ENCODE measurements at regions not wholly inside any gene's neighbourhood (a gene's known extent, or its start where the extent isn't known, plus 50 kb on each side); places are given as distances from the start of the nearest gene placed in this dataset.

GRCh38 chr13:85742355-85742754 is 56.9 kb downstream of the SLITRK6 start:
- DNase-seq (ENCODE audit: low spot score), result no peak

GRCh38 chr13:85741017-85741416 is 58.2 kb downstream of the SLITRK6 start:
- no peak for DNase-seq (ENCODE audit: low spot score)

DNA sequence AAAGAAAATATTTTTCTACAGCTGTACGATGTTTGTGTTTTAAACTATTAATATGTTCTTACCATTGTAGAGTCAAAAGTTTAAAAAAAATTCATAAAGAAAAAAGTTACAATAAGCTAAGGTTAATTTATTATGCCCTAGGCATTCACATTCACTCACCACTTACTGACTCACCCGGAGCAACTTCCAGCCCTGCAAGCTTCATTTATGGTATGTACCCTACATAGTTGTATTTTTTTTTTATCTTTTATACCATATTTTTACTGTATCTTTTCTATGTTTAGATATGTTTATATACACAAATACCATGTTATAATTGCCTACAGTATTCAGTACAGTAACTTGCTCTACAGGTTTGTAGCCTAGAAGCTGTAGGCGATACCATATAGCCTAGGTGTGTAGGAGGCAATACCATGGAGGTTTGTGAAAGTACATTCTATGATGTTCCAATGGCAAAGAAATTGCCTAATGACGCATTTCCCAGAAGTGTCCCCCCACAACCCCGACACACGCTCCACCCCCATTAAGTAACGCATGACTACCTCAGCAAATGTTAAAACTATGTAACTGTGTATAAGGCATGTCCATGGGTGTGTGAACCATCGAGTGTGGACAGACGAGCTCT is 60.4 kb downstream of the SLITRK6 start:
- DNase-seq (ENCODE audit: low spot score), result no peak

- DNase-seq (ENCODE audit: low spot score), result no peak
These were observed 61.3 kb downstream of the SLITRK6 start for GRCh38 chr13:85737952-85738351.

DNA sequence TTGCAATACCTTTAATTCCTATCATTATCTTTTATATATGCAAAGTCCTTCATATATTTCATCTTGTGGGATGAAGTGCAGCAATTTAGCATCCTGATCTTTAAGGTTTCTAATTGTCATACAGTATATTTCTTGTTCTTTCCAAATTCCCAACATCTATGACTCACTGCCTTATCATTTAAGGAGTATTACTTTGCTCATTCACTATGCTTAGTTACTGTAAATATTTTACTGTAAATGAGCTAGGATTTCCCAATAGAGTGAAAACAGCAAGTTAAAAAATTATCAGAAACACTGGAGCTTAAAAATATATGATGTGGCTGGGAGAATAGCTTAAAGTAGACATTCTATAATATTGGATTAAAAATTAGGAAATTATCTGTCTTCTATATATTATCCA is 69.9 kb downstream of the SLITRK6 start:
- no peak for DNase-seq (ENCODE audit: low spot score)

DNA sequence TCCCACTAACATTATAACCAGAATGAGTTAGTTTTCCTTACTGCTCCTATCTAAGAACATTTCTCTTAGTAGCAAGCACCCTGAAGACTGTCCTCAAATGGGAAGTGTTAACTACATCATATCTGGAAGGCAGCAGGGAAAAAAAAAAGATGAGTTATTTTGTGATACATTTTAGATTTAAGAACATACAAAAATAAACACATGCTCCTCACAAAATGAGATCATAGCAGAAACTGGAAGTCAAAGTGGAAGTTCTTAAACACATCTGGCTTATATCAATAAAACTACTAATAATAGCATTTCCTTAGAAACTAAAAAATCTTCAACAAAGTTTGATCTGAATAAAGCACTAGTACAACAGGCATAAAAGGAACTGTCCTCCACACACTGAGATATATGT is 70.4 kb downstream of the SLITRK6 start:
- no peak for DNase-seq (ENCODE audit: low spot score)

- no peak for DNase-seq (ENCODE audit: low spot score)
These were observed 73.8 kb downstream of the SLITRK6 start for GRCh38 chr13:85725433-85725832.

DNA sequence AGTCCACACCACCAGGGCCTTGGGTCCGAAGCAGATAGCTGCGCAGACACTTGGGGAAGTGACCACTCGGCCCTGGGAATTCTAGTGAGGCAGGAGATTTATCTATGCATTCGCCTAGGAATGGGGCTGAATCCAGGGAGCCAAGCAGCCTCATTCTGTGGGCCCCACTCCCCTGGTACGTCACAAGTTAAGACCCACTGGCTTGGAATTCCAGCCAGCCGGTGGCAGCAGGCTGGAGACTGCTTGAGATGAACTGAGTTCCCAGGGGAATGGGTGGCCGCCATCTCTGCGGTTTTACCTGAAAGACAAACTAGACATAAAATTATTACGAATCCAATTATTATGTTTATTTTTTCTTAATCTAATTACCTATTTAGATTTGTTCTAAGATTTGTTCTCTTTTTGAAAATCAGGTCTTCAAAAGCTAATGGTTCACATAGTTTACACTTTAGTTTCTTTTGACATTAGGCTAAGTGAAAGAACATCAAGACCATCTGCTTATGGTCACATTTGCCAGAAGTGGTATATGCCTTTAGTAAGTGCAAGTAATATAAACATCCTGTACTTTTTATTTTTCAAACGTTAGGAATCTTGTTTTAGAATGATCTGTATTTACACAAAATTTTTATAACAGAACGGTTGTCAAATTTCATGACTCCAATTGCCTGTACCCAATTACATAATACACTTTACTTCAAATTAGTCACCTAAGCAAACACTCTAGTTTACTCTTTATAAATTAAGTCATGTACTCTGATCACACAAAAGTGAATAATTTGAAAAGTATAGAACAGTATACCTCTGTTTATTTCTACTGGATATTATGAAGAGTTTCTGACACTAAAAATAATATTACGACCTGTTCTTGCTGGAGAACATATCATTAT is 74.4 kb downstream of the SLITRK6 start:
- no peak for DNase-seq (ENCODE audit: low spot score)

GRCh38 chr13:85719749-85720148 is 79.5 kb downstream of the SLITRK6 start:
- no peak for DNase-seq (ENCODE audit: low spot score)

DNA sequence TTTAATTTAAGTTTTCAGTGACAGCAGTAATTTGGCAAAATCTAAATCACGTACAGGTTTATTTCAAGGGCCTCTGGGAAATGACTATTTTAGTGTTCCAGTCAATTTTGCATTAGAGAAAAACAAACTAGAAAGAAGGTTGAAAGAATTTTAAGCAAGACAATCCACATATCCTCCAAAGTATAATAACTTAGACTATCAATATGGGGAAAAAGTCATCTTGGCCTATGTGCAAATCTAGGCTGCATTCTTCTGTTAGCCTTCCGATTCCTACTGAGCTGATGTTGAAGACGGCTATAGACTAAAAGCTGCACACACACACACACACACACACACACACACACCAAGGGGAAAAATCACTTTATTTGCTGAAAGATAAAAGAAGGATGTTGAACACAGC is 81.3 kb downstream of the SLITRK6 start:
- DNase-seq (ENCODE audit: low spot score), result no peak

GRCh38 chr13:85710545-85710944 is 88.7 kb downstream of the SLITRK6 start:
- no peak for DNase-seq (ENCODE audit: low spot score)

- no peak for DNase-seq (ENCODE audit: low spot score)
These were observed 89.5 kb downstream of the SLITRK6 start for GRCh38 chr13:85709721-85710120.

GRCh38 chr13:85709072-85709471 is 90.1 kb downstream of the SLITRK6 start:
- DNase-seq (ENCODE audit: low spot score), result peak; percentile 16

- DNase-seq (ENCODE audit: low spot score), result no peak
These were observed 98.3 kb downstream of the SLITRK6 start for GRCh38 chr13:85700906-85701305.

DNA sequence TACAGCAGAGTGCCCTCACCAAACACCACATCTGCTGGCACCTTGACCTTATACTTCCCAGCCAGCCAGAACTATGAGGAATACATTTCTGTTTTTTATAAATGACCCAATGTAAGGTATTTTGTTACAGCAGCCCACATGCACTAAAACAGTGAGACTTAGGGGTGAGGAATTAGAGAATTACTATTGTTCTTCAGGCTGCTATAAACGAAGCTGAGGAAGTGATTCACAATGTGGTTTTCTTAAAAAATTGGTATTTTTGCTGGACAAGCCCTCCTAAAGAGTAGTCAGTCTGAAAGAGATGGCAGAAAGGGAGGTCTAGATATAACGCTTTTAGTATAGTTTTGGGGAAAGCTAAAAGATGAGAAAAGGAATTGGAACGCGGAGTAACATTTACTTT is 101.0 kb downstream of the SLITRK6 start:
- no peak for DNase-seq (ENCODE audit: low spot score)

- no peak for DNase-seq (ENCODE audit: low spot score)
These were observed 104.2 kb downstream of the SLITRK6 start for GRCh38 chr13:85694992-85695391.

- peak; percentile 62 for DNase-seq (ENCODE audit: low spot score)
These were observed 105.2 kb downstream of the SLITRK6 start for GRCh38 chr13:85693889-85694511.

GRCh38 chr13:85690368-85690767 is 108.9 kb downstream of the SLITRK6 start:
- DNase-seq (ENCODE audit: low spot score), result no peak

DNA sequence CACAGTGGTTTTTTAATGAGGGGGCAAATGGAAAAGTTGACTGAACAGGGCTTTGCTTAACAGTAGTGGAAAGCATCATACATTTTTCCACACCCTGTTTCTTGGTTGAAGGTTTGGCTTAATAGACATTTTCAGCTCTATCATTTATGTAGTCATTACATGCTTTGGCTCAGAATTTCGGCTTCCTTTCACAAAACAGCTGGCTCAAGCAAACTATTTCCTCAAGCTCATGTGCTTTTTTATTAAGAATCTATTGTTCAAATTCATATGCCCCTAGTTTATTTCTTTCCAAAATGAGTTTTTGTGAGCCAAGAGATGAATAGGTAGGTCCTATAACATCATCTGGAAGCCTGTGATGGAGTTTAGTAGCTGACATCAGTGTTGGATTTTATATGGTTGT is 113.8 kb downstream of the SLITRK6 start:
- DNase-seq (ENCODE audit: low spot score), result no peak

DNA sequence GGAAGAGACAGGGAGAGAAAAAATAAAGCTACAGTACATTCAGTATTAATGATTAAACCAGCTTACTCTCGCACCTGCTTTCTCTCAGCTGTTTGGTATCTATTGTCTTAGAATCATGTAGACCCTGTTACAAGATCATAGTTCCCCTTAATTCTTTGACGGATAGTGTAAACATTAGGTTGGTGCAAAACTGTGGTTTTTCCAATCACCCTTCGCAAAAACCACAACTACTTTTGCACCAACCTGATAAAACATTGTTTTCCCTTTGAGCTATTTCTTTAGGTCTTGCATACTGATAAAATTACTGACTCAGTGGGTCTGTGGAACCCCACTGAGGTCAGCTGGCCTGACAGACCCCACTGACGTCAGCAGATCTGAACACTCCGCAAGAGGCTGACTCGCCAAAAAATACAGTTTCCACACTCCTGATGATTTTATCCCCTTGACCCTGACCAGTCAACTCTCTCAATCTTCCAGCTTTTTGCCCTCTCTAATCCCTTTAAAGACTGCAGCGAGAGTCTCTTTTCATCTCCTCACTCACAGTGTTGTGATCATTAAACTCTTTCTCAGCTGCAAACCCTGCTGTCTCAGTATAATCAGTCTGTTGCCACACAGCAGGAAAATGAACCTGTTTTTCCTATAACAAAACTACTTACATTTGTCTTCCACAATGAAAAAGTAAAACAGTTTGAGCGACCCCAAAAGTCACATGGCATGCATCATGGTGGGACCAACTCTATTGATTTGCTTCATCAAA is 123.9 kb downstream of the SLITRK6 start:
- DNase-seq (ENCODE audit: low spot score), result no peak

GRCh38 chr13:85671336-85671735 is 127.9 kb downstream of the SLITRK6 start:
- no peak for DNase-seq (ENCODE audit: low spot score)

GRCh38 chr13:85666356-85666755 is 132.9 kb downstream of the SLITRK6 start:
- peak; percentile 47 for DNase-seq (ENCODE audit: low spot score)

Measured in SK-N-DZ (cell line).